OCI-M2 (cell line): ENCODE measurements at regions not wholly inside any gene's neighbourhood (a gene's known extent, or its start where the extent isn't known, plus 50 kb on each side); places are given as distances from the start of the nearest gene placed in this dataset.
"Not testable (repeated sequence)": the region's sequence is repeated elsewhere in the genome, so short reads cannot be mapped to it uniquely, and the experiment has no call there.

Experiments used
- DNase-seq: peaks from one replicate; lab custom pipeline; 2025; ENCODE audit not compliant: unreplicated experiment; lab: John Stamatoyannopoulos, UW

DNA sequence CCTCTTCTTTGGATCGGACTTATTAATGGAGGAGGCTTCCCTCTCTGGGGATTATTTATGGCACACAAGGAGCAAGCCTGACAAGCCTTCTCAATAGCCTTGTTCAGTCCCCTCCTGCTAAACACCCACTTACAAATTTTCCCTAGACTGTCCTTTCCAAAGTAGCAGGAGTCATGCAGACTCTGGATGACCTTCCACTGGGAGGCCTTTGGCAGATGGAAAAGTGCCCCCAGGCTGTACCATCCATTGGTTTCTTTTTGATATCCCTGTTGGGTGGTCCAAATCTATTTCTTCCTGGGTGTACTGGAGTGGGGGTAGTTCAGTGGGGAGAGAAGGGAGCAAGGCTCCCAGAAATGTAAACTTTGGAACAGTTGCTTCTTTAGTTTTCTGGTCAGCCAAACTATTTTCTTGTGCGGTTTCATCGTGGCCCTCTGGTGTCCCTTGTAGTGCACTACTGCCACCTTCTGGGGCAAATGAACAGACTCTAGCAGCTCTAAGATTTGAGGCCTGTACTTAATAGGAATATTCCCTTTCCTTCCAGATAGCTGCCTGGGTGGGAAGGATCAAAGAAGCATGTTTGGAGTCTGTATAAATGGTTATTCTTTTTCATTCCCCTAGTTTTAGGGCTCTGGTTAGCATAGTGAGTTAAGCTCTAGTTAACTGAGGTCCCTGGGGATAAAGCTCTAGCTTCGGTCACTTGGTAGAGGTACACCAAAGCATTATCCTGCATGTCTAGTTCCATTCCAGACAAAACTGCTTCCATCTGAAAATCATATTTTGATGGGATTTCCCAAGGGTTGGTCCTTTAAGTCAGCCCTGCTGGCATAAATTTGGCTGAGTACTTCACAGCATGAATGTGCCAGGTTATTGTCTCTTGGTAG is 409.5 kb downstream of the SLC6A15 start:
- no peak for DNase-seq

DNA sequence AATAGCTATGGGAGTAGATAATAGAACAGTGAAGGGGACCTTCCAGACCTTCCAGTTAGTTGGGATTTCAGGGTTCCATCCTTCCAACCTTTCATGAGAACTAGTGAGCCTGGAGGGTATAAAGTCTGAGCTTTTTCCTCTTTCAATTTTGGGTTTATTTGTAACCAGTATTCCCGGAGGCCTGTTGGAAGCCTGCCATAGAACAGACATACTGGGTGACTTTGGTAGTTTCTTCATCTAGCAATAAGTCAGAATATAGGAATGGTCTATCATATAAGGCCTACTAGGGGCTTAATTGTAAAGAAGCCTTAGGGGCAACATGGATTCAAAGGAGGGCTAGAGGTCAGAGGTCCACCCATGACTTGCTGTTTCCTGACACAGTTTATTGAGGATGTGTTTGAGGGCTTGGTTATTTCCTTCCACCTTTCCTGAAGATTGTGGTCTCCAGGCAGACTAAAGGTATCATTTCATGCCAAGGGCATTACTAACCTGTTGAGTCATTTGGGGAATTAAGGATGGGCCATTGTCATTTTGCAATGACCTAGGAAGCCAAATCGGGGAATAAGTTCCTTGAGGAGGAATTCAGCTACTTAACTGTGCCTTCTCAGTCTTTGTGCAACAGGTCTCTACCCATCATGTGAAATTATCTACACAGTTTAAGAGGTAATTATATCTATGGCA is 410.3 kb downstream of the SLC6A15 start:
- DNase-seq = no peak

DNA sequence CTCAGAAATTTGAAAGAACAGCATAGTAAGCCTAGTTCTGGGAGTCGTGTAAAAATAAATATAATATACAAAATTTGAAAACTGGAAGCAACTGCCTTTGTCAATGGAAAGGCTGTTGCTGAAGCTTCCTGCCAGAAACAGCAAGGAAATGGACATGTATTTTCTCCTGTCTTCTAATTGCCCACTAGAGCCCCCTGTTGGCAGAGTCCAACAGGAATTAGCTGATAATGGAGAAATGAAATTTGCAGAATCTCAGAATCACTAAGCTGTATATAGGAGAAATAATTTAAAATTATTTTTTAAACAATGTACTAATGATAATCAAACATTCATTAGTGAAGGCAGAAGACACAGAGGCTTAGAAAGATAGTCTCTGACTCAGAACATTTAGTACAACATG is 414.8 kb downstream of the SLC6A15 start:
- no peak for DNase-seq

DNA sequence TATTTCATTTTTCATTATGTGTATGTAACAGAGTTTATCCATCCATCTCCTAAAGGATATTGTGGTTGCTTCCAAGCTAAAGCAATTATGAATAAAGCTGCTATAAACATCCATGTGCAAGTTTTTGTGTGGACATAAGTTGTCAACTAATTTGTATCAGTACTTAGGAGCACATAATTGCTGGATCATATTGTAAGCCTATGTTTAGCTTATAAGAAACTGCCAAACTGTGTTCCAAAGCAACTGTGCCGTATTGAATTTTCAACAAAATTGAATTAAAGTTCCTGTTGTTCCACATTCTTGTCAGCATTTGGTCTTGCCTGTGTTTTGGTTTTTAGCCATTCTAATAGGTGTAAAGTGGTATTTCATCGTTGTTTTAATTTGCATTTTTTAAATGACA is 416.9 kb downstream of the SLC6A15 start:
- no peak for DNase-seq

DNA sequence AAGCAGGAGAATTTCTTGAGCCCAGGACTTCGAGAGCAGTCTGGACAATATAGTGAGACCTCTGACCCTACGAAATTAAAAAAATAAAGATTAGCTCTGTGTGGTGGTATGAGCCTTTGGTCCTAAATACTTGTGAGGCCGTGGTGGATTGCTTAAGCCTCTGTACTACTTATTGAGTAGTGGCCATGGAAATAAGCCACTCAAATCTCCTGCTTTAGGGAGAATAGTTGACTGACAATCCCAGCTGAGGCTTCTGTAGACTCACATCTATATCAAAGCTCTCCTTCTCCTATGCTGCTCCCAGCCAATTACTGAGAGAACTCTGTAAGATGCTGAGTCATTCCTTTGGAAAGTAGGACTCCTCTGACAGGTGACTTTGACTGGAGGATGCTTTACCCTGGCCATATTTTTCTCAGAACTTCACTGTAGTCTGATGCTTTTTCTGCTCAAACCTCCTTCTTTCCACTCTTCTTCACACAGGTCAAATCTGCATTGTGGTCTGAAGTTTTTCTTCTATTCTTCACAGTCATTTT is 420.2 kb downstream of the SLC6A15 start:
- no peak for DNase-seq

DNA sequence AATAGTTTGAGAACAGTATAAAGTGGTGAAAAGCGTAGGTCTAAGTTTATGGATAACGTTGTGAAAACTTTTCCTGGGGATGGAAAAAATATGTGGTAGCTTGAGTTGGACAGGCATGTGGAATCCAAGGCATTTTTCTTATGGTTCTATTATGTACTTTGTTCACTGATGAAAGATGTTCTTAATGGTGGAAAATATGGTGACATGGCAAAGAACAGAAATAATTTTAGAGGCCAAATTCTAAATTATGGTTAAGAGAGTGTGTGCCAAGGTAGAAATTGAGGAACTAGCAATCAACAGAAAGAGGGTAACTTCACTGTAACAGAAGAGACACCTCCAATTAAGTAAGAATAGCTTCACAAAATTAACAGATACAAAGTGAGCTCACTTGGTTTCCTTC is 427.8 kb downstream of the SLC6A15 start:
- no peak for DNase-seq

DNA sequence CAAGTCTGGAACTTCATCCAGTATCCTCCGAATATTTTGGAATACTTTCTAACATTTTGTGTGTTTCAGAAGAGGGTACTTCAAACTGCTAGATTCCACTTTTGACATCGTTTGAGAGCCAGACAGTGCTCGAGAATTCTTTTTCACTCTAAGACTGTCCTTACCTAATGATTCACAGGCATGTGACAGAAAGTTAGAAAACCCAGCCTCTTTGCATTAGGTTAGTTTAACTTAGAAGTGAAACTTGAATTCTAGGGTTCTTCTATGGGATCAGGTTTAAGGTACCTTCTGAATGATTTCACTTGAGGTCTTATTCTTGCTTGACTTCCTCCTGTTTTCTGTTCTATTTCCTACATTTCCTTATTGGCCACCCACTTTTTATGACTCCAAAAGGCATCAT is 431.8 kb downstream of the SLC6A15 start:
- DNase-seq = no peak

DNA sequence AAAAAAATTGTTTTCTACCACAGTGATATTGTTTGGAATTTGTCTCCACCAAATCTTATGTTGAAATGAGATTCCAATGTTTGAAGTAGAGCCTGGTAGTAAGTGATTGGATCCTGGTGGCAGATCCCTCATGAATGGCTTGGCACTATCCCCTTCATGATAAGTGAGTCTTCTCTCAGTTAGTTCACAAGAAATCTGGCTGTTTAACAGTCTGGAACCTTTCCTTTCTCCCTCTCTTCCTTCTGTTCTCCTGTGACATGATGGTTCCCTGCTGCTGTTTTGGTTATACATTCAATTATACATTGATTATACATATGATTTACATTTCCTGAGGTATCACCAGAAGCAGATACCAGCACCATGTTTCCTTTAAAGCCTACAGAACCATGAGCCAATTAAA is 442.2 kb downstream of the SLC6A15 start:
- no peak for DNase-seq

DNA sequence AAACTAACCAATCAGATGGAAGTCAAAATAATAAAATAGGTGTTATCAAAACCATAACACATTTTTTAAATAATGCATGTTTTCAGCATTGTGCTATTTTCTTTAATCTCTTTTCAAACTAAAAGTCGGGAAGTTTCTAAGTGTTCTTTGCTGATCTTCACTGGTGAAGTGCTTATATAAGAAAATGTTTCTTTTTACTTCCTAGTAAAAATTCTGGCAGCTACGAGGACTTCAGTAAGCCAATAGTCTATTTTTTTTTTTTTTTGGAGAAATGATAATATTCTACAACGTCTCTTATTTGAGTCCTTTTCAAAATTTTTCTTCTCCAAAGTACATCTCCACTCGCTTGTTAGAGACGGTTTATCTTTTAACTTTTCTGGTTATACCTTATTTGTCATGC is 448.0 kb downstream of the SLC6A15 start:
- no peak for DNase-seq

DNA sequence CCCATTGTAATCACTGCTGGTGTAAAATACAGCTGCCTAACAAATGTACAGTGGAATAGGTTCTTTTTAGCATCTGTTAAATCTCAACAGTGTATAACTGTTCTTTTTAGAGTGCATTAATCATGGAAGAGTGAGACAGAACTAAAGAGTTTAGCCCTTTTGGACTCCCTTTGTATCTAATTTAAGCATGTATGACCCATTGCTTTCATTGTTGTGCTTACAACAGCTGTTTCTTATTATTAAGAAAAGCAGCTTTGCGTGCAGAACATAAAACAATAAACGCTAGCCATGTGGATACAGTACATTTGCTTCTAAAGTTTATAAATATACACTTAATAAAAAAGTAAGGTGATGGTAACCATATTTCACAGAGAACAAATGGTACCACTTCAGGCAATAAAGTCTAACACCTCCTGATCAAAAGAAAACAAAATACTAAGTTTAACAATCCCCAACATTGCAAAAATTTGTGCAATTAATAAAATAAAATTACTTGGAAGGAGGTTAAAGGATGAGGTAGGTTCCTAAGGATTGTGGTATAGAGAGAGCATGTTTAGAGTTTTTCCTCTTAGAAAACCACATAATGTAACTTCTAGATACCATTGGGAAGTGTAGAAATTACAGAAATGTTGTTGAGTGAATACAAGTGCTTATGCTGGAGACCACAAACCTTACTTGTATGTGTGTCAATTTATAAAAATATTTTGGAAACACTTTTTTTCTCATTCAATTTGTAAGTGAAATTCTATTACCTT is 448.7 kb downstream of the SLC6A15 start:
- no peak for DNase-seq

DNA sequence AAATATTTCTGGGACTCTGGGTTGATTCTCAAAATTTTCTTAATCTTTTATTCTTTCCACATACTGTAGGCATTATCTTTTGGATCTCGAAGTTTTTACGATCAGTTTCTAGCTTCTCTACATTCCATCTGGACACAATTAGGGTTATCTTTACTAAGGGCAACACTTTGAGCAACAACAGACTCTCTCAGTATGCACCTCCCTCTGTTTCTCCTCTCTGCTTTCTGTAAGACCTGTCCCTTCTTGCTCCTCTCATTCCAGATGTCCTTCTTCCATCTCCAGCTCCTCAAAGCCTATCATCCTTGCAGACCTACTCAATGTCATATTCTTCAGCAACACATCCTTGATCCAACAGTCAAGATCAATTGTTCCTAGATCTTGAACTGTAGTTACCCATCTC is 457.0 kb downstream of the SLC6A15 start:
- no peak for DNase-seq

DNA sequence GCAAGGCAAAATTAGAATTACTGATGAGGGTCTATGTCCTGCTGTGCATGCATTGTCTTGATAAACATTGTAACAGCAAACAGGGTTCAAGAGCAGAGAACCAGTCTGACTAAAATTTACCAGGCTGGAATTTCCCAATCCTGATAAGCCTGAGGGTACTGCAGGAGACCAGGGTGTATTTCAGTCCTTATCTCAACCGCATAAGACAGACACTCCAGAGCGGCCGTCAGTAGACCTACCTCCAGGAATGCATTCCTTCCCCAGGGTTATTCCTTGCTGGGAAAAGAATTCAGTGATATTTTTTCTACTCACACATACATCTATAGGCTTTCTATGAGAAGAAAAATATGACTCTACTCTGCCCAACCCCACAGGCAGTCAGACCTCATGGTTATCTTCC is 466.1 kb downstream of the SLC6A15 start:
- not testable (repeated sequence) for DNase-seq

DNA sequence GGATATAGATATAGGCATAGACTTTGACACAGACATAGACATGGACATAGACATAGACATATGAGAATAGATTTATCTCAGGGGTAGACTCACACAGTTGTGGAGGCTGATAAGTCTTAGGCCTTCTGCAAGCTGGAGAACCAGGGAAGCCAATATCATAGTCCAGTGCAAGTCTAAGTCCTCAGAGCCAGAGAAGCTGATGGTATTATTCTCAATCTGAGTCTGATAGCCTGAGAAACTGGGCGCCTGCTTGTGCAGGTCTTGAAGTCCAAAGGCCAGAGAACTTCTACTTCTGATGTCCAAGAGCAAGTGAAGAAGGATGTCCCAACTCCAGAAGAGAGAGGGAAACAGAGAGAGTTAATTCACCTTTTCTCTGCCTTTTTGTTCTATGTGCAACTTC is 476.5 kb downstream of the SLC6A15 start:
- no peak for DNase-seq

DNA sequence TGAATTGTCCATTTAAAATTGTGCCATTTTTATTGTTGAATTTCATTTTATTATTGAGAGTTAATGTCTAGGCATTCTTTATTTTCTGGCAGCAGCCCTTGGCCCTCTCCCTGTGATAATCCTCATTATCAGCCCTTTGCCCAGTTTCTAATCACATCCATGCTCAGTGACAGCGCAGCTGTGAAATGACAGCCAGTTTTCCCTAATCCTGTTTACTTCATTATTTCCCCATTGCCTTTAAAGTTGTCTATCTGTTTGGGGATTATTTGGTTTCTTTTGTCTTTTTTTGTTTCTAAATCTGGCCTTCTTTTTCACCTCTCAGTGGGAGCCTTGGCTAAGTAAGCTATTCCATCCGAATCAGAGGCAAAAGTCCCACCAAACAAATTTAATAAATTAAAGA is 476.9 kb downstream of the SLC6A15 start:
- no peak for DNase-seq

DNA sequence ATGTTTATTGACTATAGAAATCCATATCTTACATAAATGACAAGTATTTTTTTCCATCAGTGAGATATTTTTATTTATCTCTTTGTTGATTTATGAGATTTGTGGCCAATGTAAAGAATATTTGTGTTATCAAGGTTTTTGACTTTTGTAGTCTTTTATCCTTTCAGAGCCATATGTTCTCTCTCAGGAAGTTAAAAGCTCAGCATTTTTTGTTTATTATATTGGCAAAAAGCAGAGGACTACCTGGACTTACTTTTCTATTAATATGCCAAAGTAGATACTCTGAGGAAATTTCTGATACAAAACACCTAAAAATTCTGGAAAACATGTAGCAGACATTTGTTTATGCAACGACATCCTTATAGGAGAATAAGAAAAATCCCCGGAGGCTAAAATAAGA is 490.3 kb downstream of the SLC6A15 start:
- no peak for DNase-seq

DNA sequence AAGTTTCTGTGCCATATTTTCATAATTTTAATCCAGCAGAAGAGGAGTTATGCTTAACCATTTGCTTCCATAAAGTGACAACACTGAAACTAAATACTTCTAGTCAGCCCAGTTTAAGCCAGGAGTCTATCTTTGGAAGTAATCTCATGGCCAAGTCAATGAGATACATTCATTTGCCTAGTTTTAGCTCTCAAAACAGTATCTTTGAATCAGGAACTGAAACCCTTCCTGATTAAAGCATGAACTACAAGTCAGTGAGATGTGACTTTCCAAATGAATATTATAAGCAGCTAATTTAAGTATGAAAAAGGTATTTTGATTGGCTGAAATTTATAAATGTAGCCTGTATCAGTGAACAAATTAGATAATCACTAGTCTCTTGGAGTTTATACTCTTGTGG is 491.5 kb downstream of the SLC6A15 start:
- DNase-seq = no peak

DNA sequence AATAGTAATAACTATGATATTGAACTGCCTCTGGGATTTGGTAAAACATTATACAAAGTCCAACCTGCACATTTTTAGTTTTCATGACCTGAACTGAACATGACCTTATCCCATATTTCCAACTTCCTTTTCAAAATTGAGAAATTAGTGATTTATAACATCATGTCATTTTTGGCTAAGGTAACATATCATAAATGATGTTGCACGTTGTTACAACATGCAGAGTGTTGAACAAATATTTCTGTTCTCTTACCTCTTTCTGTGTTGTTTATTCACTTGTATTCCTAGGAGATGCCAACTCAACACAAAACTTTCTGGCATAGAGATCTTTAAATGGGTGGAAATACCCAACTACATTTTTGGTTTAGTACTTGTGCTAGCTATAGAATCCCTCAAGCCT is 496.0 kb downstream of the SLC6A15 start:
- DNase-seq = no peak

DNA sequence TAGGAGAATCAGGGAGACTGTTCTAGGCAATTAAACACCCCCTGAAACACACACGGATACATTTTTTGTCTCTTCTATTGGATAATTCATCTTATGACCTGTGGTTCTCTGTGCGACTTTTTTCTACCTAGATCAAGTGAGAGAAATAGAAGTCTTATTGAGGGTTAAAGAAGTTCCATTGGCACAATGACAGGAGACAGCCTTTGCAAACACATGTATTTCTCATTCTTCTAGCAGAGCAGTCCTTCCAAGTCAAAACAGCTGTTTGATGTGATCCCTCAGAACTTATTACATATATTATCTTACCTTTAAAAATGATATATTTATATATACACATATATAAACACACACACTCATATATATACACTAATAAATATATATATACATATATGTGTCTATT is 496.7 kb downstream of the SLC6A15 start:
- no peak for DNase-seq

DNA sequence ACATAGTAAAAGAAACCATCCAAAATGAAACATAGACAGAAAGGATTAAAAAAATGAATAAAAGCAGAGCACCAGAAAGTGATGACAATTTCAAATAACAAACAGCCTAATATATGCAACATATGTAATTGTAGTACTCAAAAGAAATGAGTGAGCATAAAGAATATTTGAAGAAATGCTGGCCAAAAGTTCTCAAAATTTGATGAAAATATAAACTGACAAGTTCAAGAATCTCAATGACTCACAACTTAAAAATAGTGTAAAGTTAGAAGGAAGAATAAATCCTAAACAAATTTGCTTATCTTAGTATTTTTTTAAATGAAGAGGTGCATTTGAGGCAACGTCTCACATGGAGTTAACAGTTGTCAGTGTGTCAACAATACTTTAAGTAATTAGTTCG is 498.9 kb downstream of the SLC6A15 start:
- DNase-seq = no peak

DNA sequence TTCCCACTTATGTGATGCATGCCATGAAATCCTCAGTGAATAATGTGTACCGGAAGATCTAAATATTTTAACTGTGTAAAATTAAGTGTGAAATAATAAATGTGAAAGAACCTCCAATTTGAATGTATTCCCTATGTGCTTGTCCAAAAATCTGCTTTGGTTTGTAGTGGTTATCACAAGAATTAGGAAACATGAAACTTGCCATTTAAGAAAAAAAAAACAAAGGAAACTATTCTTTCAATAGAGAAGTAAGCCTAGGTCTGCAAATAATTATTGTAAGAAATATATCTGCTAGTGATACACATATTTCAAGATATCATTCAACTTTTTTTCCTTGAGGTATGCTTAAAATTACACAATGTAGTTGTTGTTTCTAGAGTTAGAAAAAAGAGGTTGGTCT is 500.4 kb downstream of the SLC6A15 start:
- DNase-seq = no peak

DNA sequence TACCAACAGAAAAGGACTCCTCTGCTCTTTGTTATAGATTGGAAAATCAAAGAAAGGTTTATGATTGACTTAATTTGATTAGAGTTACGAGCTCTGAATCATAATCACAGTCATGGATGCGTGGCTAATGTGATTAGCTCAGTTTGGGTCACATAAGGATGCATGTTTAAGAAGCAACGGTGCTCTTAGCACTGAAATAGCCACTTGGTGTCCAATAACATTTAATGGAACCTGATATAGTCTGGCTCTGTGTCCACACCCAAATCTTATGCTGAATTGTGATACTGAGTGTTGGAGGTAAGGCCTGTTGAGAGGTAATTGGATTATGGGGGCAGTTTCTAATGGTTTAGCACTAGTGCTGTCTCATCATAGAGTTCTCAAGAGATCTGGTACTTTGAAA is 501.6 kb downstream of the SLC6A15 start:
- DNase-seq = no peak

DNA sequence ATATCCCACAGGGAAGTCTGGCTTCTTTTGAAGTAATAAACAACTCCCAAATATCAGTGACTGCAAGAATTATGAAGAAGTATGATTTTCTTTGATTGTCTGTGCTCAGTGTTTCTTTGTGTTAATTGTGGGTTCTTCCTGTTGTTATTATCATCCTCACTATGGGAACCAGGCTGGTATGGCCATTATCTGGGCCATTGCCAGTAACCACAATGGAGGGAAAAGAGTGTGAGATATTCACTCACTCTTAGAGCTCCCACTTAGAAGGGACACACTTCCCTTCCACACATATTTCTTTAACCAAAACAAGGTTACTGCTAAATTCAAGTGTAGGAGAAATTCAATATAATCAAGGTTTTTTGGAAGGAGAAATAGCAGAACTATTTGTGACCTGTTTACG is 503.7 kb downstream of the SLC6A15 start:
- DNase-seq = no peak
